Duodenal mucosa (tissue), 2 donors: ENCODE measurements at regions not wholly inside any gene's neighbourhood (a gene's known extent, or its start where the extent isn't known, plus 50 kb on each side); places are given as distances from the start of the nearest gene placed in this dataset.

ENCODE experiments used
- H3K27ac ChIP-seq: one replicate; pipeline ENCODE4 v1.7.0; 2013; ENCODE audit warnings: low read depth, low read length
- H3K27me3 ChIP-seq, 2 donors: one replicate each; pipeline ENCODE4 v1.7.0; 2013; ENCODE audit warnings: low read length in 2 of 2, control low read depth in 1 of 2; ENCODE audit not compliant: insufficient read depth in 2 of 2, control insufficient read depth in 1 of 2
- H3K36me3 ChIP-seq, 2 donors: one replicate each; pipeline ENCODE4 v1.7.0; 2013; ENCODE audit warnings: low read length in 2 of 2, control low read depth in 1 of 2; ENCODE audit not compliant: insufficient read depth in 2 of 2, control insufficient read depth in 1 of 2
- H3K4me1 ChIP-seq, 2 donors: one replicate each; pipeline ENCODE4 v1.7.0; 2013; ENCODE audit warnings: low read length in 2 of 2, control low read depth in 1 of 2; ENCODE audit not compliant: insufficient read depth in 2 of 2, control insufficient read depth in 1 of 2
- H3K4me3 ChIP-seq, 2 donors: one replicate each; pipeline ENCODE4 v1.7.0; 2013; ENCODE audit warnings: low read length in 2 of 2, low read depth in 1 of 2
- H3K9ac ChIP-seq, 2 donors: one replicate each; pipeline ENCODE4 v1.7.0; 2013; ENCODE audit warnings: low read length in 2 of 2, low read depth in 1 of 2
- H3K9me3 ChIP-seq, 2 donors: one replicate each; pipeline ENCODE4 v1.7.0; 2013; ENCODE audit warnings: low read length in 2 of 2, control low read depth in 1 of 2; ENCODE audit not compliant: control insufficient read depth in 1 of 2

GRCh38 chr9:30774326-30774725 is 1610.1 kb upstream of the ACO1 start:
- Histone ChIP-seq H3K36me3 (no peaks in the 10 kb centered on the region), H3K4me3 (no peak overlapping the region), H3K27ac (no peak overlapping the region), H3K4me1 (no peaks in the 10 kb centered on the region), H3K9ac (no peak overlapping the region), H3K9me3 (no peaks in the 10 kb centered on the region), H3K27me3 (no peaks in the 10 kb centered on the region)

GRCh38 chr9:30775236-30775635 is 1609.2 kb upstream of the ACO1 start:
- Histone ChIP-seq H3K9me3 (no peaks in the 10 kb centered on the region), H3K4me1 (no peaks in the 10 kb centered on the region), H3K9ac (no peak overlapping the region), H3K4me3 (no peak overlapping the region), H3K36me3 (no peaks in the 10 kb centered on the region), H3K27ac (no peak overlapping the region), H3K27me3 (no peaks in the 10 kb centered on the region)

GRCh38 chr9:30796764-30797163 is 1587.7 kb upstream of the ACO1 start:
- H3K9me3 ChIP-seq = peaks cover 0 to 3% of the 10 kb centered on the region in 2 donors
- H3K27ac ChIP-seq = no peak overlapping the region
- H3K4me1 ChIP-seq = no peaks in the 10 kb centered on the region
- H3K36me3 ChIP-seq = no peaks in the 10 kb centered on the region
- H3K4me3 ChIP-seq = no peak overlapping the region
- no peaks in the 10 kb centered on the region for H3K27me3 ChIP-seq
- no peak overlapping the region for H3K9ac ChIP-seq

GRCh38 chr9:30799527-30800101 is 1584.8 kb upstream of the ACO1 start:
- Histone ChIP-seq H3K27me3 (no peaks in the 10 kb centered on the region), H3K9ac (no peak overlapping the region), H3K36me3 (no peaks in the 10 kb centered on the region), H3K4me3 (no peak overlapping the region), H3K27ac (no peak overlapping the region), H3K4me1 (no peaks in the 10 kb centered on the region), H3K9me3 (peaks cover 0 to 3% of the 10 kb centered on the region in 2 donors)

- H3K36me3 ChIP-seq = no peaks in the 10 kb centered on the region
- no peak overlapping the region for H3K27ac ChIP-seq
- H3K9me3 ChIP-seq = peaks cover 0 to 3% of the 10 kb centered on the region in 2 donors
- no peaks in the 10 kb centered on the region for H3K27me3 ChIP-seq
- H3K4me3 ChIP-seq = no peak overlapping the region
- H3K4me1 ChIP-seq = no peaks in the 10 kb centered on the region
- no peak overlapping the region for H3K9ac ChIP-seq
These were observed 1584.0 kb upstream of the ACO1 start for GRCh38 chr9:30800421-30800820.

- Histone ChIP-seq H3K9me3 (no peaks in the 10 kb centered on the region), H3K4me1 (no peaks in the 10 kb centered on the region), H3K4me3 (no peak overlapping the region), H3K27me3 (no peaks in the 10 kb centered on the region), H3K36me3 (no peaks in the 10 kb centered on the region), H3K27ac (no peak overlapping the region), H3K9ac (no peak overlapping the region)
These were observed 1571.6 kb upstream of the ACO1 start for GRCh38 chr9:30812821-30813220.

GRCh38 chr9:30815585-30815984 is 1568.9 kb upstream of the ACO1 start:
- H3K27ac ChIP-seq = no peak overlapping the region
- H3K9me3 ChIP-seq = no peaks in the 10 kb centered on the region
- H3K9ac ChIP-seq = no peak overlapping the region
- no peaks in the 10 kb centered on the region for H3K36me3 ChIP-seq
- H3K4me1 ChIP-seq = no peaks in the 10 kb centered on the region
- H3K4me3 ChIP-seq = no peak overlapping the region
- no peaks in the 10 kb centered on the region for H3K27me3 ChIP-seq

GRCh38 chr9:30845136-30845535 is 1539.3 kb upstream of the ACO1 start:
- no peak overlapping the region for H3K4me3 ChIP-seq
- H3K9ac ChIP-seq = no peak overlapping the region
- no peak overlapping the region for H3K27ac ChIP-seq
- H3K9me3 ChIP-seq = no peaks in the 10 kb centered on the region
- no peaks in the 10 kb centered on the region for H3K36me3 ChIP-seq
- H3K4me1 ChIP-seq = no peaks in the 10 kb centered on the region
- no peaks in the 10 kb centered on the region for H3K27me3 ChIP-seq

- Histone ChIP-seq H3K4me3 (no peak overlapping the region), H3K27ac (no peak overlapping the region), H3K27me3 (no peaks in the 10 kb centered on the region), H3K36me3 (no peaks in the 10 kb centered on the region), H3K4me1 (no peaks in the 10 kb centered on the region), H3K9me3 (no peaks in the 10 kb centered on the region), H3K9ac (no peak overlapping the region)
These were observed 1537.8 kb upstream of the ACO1 start for GRCh38 chr9:30846651-30847050.

GRCh38 chr9:30851600-30851999 is 1532.8 kb upstream of the ACO1 start:
- no peaks in the 10 kb centered on the region for H3K4me1 ChIP-seq
- H3K9ac ChIP-seq = no peak overlapping the region
- no peaks in the 10 kb centered on the region for H3K9me3 ChIP-seq
- no peaks in the 10 kb centered on the region for H3K36me3 ChIP-seq
- H3K4me3 ChIP-seq = no peak overlapping the region
- no peaks in the 10 kb centered on the region for H3K27me3 ChIP-seq
- no peak overlapping the region for H3K27ac ChIP-seq

- no peak overlapping the region for H3K9ac ChIP-seq
- H3K4me1 ChIP-seq = no peaks in the 10 kb centered on the region
- H3K9me3 ChIP-seq = no peaks in the 10 kb centered on the region
- H3K27ac ChIP-seq = no peak overlapping the region
- no peaks in the 10 kb centered on the region for H3K36me3 ChIP-seq
- no peak overlapping the region for H3K4me3 ChIP-seq
- no peaks in the 10 kb centered on the region for H3K27me3 ChIP-seq
These were observed 1483.7 kb upstream of the ACO1 start for GRCh38 chr9:30900706-30901105.
